AG20443 (cell line): ENCODE measurements at regions not wholly inside any gene's neighbourhood (a gene's known extent, or its start where the extent isn't known, plus 50 kb on each side); places are given as distances from the start of the nearest gene placed in this dataset.
A peak's percentile ranks its signal among the peaks of the same experiment; 100 is the strongest.
"Not testable (repeated sequence)": the region's sequence is repeated elsewhere in the genome, so short reads cannot be mapped to it uniquely, and the experiment has no call there.

Source experiments
- DNase-seq: peaks from one replicate; pipeline ENCODE4 v3.0.0; 2012; ENCODE audit warnings: low spot score, mixed read lengths

GRCh38 chr1:78247079-78247478, 201.3 kb downstream of the GIPC2 start:
- DNase-seq, result no peak

- no peak for DNase-seq
These were observed 204.4 kb downstream of the GIPC2 start for GRCh38 chr1:78250201-78250600.

- peak; percentile 46 for DNase-seq
These were observed 208.8 kb downstream of the GIPC2 start for GRCh38 chr1:78254517-78254916.

GRCh38 chr1:78255383-78255782, 209.6 kb downstream of the GIPC2 start:
- peak; percentile 17 for DNase-seq

- no peak for DNase-seq
These were observed 210.1 kb downstream of the GIPC2 start for GRCh38 chr1:78255846-78256245.

- DNase-seq, result no peak
These were observed 217.7 kb downstream of the GIPC2 start for GRCh38 chr1:78263459-78263858.

GRCh38 chr1:78263946-78264345, 218.2 kb downstream of the GIPC2 start:
- DNase-seq, result no peak

GRCh38 chr1:78267513-78268218, 221.9 kb downstream of the GIPC2 start:
- no peak for DNase-seq

GRCh38 chr1:78269591-78269990, 221.2 kb upstream of the PTGFR start:
- no peak for DNase-seq

- DNase-seq, result not testable (repeated sequence)
These were observed 219.4 kb upstream of the PTGFR start for GRCh38 chr1:78271423-78271822.

- peak; percentile 53 for DNase-seq
These were observed 216.0 kb upstream of the PTGFR start for GRCh38 chr1:78274814-78275213.

GRCh38 chr1:78275456-78275855, 215.3 kb upstream of the PTGFR start:
- no peak for DNase-seq

- DNase-seq, result no peak
These were observed 214.7 kb upstream of the PTGFR start for GRCh38 chr1:78275906-78276685.

GRCh38 chr1:78277253-78277652, 213.5 kb upstream of the PTGFR start:
- DNase-seq, result peak; percentile 73

GRCh38 chr1:78279051-78279450, 211.7 kb upstream of the PTGFR start:
- peak; percentile 68 for DNase-seq

GRCh38 chr1:78280626-78281025, 210.1 kb upstream of the PTGFR start:
- DNase-seq, result no peak

GRCh38 chr1:78281580-78281979, 209.2 kb upstream of the PTGFR start:
- DNase-seq, result no peak

GRCh38 chr1:78283691-78284090, 207.1 kb upstream of the PTGFR start:
- no peak for DNase-seq

- peak; percentile 59 for DNase-seq
These were observed 206.4 kb upstream of the PTGFR start for GRCh38 chr1:78284354-78284753.

- no peak for DNase-seq
These were observed 204.1 kb upstream of the PTGFR start for GRCh38 chr1:78286686-78287085.

- DNase-seq, result no peak
These were observed 201.2 kb upstream of the PTGFR start for GRCh38 chr1:78289603-78290002.

GRCh38 chr1:78291418-78291817, 199.4 kb upstream of the PTGFR start:
- no peak for DNase-seq

- DNase-seq, result no peak
These were observed 198.9 kb upstream of the PTGFR start for GRCh38 chr1:78291872-78292271.

- peak; percentile 74 for DNase-seq
These were observed 198.4 kb upstream of the PTGFR start for GRCh38 chr1:78292361-78292760.
